ENCODE measurements at regions not wholly inside any gene's neighbourhood (a gene's known extent, or its start where the extent isn't known, plus 50 kb on each side); places are given as distances from the start of the nearest gene placed in this dataset.

GRCh38 chrX:76228499-76228898 is 55.6 kb downstream of the PBDC1 start:
- no peak for DNase-seq

DNA sequence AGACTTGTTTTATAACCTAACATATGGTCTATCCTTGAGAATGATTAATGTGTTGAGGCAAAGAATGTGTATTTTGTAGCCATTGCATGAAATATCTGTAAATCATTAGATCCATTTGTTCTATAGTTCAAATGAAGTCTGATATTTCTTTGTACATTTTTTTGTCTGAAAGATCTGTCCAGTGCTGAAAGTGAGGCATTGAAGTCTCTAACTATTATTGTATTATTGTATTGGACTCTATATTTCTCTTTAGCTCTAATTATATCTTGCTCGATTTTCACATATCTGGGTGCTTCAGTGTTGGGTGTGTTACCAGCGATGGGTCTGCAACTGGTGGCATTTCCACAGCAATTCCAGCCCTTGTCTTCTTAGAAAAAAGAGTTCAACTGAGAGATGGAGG is 76.0 kb downstream of the PBDC1 start:
- DNase-seq, result peak in 1 of 2 experiments; percentile 4

- DNase-seq, result peak; percentile 49 to 59
Observed at GRCh38 chrX:76253432-76253831, 80.6 kb downstream of the PBDC1 start.

GRCh38 chrX:76279007-76279406 is 106.1 kb downstream of the PBDC1 start:
- peak; percentile 48 to 58 for DNase-seq

All from Kasumi-1 (cell line).